GM21717 (cell line): ENCODE measurements at regions not wholly inside any gene's neighbourhood (a gene's known extent, or its start where the extent isn't known, plus 50 kb on each side); places are given as distances from the start of the nearest gene placed in this dataset.

Experiments
- ATAC-seq: cut with Tn5 transposase; IDR thresholded peaks from one replicate; pipeline ENCODE4 v1.9.1; 2021; ENCODE audit warnings: mild to moderate bottlenecking, moderate library complexity; ENCODE audit not compliant: unreplicated experiment

DNA sequence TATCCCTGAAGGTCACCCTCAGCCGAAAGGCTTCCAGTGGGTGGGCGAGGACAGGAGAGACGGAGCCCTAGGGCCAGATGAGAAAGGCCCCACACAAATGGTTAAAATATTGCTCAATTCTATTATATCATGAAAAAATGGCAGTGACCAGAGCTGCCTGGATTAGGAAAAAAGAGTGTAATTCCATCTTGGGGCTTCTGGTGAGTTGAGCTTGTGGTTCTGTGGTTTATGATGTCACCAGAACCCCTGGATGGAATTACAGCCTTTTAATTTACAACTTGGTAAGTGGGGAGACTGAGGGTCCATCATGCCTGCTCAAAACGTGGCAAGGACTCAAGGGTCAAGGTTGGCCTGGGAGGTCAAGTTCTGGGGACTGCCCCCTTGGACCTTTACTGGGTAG is 55.5 kb upstream of the STC2 start:
- ATAC-seq, result no peak

DNA sequence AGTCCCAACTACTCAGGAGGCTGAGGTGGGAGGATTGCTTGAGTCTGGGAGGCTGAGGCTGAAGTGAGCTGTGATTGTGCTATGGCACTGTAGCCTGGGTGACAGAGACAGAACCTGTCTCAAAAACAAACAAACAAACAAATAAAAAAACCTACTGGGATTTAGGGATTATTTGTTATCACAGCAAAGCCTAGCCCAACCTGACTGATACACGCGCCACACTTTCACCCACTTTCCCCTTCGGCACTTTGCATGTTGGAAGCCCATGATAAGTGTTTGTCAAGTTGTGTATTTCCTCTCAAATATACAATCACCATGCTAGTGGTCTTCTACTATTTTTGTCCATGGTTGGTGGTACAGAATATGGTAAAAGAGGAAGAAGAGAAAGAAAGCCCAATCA is 50.5 kb upstream of the STC2 start:
- ATAC-seq, result no peak
